OCI-LY3 (cell line): ENCODE measurements at regions not wholly inside any gene's neighbourhood (a gene's known extent, or its start where the extent isn't known, plus 50 kb on each side); places are given as distances from the start of the nearest gene placed in this dataset.

Experiments
- H2AFZ ChIP-seq: fragments of 200-600, 300-600 bp; shearing (Covaris generic); 2 replicates; pipeline ENCODE4 v1.6.0; 2014; ENCODE audit warnings: antibody characterized with exemption, low read depth, low read length
- H3K27ac ChIP-seq: fragments of 200-600, 300-600 bp; sonication (generic); 2 replicates; pipeline ENCODE4 v1.5.1; 2014; ENCODE audit warnings: mild to moderate bottlenecking, low read length, moderate library complexity, mixed read lengths
- H3K27me3 ChIP-seq: fragments of 200-600, 300-600 bp; sonication (generic); 2 replicates; pipeline ENCODE4 v1.6.1; 2014; ENCODE audit warnings: low read depth, low read length, mixed read lengths
- H3K36me3 ChIP-seq: fragments of 200-600, 300-600 bp; sonication (generic); replicated peaks from 2 replicates; pipeline ENCODE3; 2014; ENCODE audit warnings: low read depth, low read length, mixed read lengths
- H3K4me1 ChIP-seq: fragments of 300-600, 200-600 bp; sonication (generic); 2 replicates; pipeline ENCODE4 v1.6.1; 2014; ENCODE audit warnings: low read length, mixed read lengths
- H3K4me2 ChIP-seq: fragments of 200-600, 300-600 bp; sonication (generic); 2 replicates; pipeline ENCODE4 v1.6.1; 2014; ENCODE audit warnings: low read length, mixed read lengths
- H3K4me3 ChIP-seq: fragments of 300-600, 200-600 bp; sonication (generic); 2 replicates; pipeline ENCODE4 v1.5.1; 2014; ENCODE audit warnings: antibody characterized with exemption, mild to moderate bottlenecking, low read length, moderate library complexity
- H3K79me2 ChIP-seq: fragments of 300-600, 200-600 bp; shearing (Covaris generic); 2 replicates; pipeline ENCODE4 v1.6.1; 2014; ENCODE audit warnings: mild to moderate bottlenecking, low read length, mixed read lengths
- H3K9ac ChIP-seq: fragments of 300-600, 200-600 bp; shearing (Covaris generic); 2 replicates; pipeline ENCODE4 v1.6.0; 2014; ENCODE audit warnings: mild to moderate bottlenecking, low read length, moderate library complexity
- H3K9me3 ChIP-seq: fragments of 200-600, 300-600 bp; shearing (Covaris generic); 2 replicates; pipeline ENCODE4 v1.6.1; 2014; ENCODE audit warnings: low read length, mixed read lengths; ENCODE audit not compliant: insufficient read depth
- H4K20me1 ChIP-seq: fragments of 200-600, 300-600 bp; sonication (generic); 2 replicates; pipeline ENCODE4 v1.6.1; 2016; ENCODE audit warnings: low read length, mixed read lengths; ENCODE audit not compliant: insufficient read depth
- CTCF ChIP-seq: fragments of 200-600, 300-600 bp; sonication (generic); IDR thresholded peaks from 2 replicates; pipeline ENCODE4 v1.5.1; 2014; ENCODE audit warnings: antibody characterized with exemption, low read length, low read depth
- EZH2phosphoT487 ChIP-seq: fragments of 200-600 bp; shearing (Covaris generic); IDR thresholded peaks from 2 replicates; pipeline ENCODE4 v1.6.1; 2018; ENCODE audit warnings: antibody characterized with exemption, mixed run types, low read depth

GRCh38 chr18:22731398-22731797, 201.7 kb upstream of the RBBP8 start:
- Histone ChIP-seq H4K20me1 (no peaks in the 10 kb centered on the region), H3K36me3 (no peaks in the 10 kb centered on the region), H3K27me3 (no peaks in the 10 kb centered on the region), H3K4me1 (0 out of 2 replicates have a peak, but pooled peaks cover 1% of the 10 kb centered on the region), H3K9ac (no peak overlapping the region), H3K27ac (no peak overlapping the region), H3K79me2 (no peaks in the 10 kb centered on the region), H2AFZ (no peak overlapping the region), H3K9me3 (no peaks in the 10 kb centered on the region), H3K4me2 (no peak overlapping the region), H3K4me3 (no peak overlapping the region)
- TF ChIP-seq EZH2phosphoT487 (no peak), CTCF (no peak)

- no peak for TF ChIP-seq CTCF
- TF ChIP-seq EZH2phosphoT487 = no peak
- Histone ChIP-seq H3K79me2 (no peaks in the 10 kb centered on the region), H3K36me3 (no peaks in the 10 kb centered on the region), H3K9me3 (no peaks in the 10 kb centered on the region), H3K27me3 (no peaks in the 10 kb centered on the region), H2AFZ (no peak overlapping the region), H4K20me1 (no peaks in the 10 kb centered on the region), H3K9ac (no peak overlapping the region), H3K27ac (no peak overlapping the region), H3K4me1 (peaks cover under 1% of the 10 kb centered on the region; the same call in 1 of the 2 replicates), H3K4me2 (no peak overlapping the region), H3K4me3 (no peak overlapping the region)
Observed at GRCh38 chr18:22734105-22734661, 198.9 kb upstream of the RBBP8 start.

GRCh38 chr18:22734791-22735627, 198.1 kb upstream of the RBBP8 start:
- no peaks in the 10 kb centered on the region for H3K79me2 ChIP-seq
- H4K20me1 ChIP-seq = no peaks in the 10 kb centered on the region
- H3K9me3 ChIP-seq = no peaks in the 10 kb centered on the region
- TF ChIP-seq EZH2phosphoT487 (no peak), CTCF (no peak)
- no peak overlapping the region for H3K4me3 ChIP-seq
- H3K4me2 ChIP-seq = no peak overlapping the region
- H3K27ac ChIP-seq = no peak overlapping the region
- H2AFZ ChIP-seq = no peak overlapping the region
- no peaks in the 10 kb centered on the region for H3K36me3 ChIP-seq
- peaks cover 4% of the 10 kb centered on the region; the same call in 1 of the 2 replicates for H3K4me1 ChIP-seq
- no peaks in the 10 kb centered on the region for H3K27me3 ChIP-seq
- no peak overlapping the region for H3K9ac ChIP-seq

GRCh38 chr18:22737054-22737453, 196.1 kb upstream of the RBBP8 start:
- no peaks in the 10 kb centered on the region for H3K9me3 ChIP-seq
- no peaks in the 10 kb centered on the region for H3K79me2 ChIP-seq
- no peak overlapping the region for H2AFZ ChIP-seq
- no peak overlapping the region for H3K4me3 ChIP-seq
- TF ChIP-seq EZH2phosphoT487 (no peak), CTCF (no peak)
- peaks cover 9% of the 10 kb centered on the region; the same call in 1 of the 2 replicates for H3K4me1 ChIP-seq
- H3K9ac ChIP-seq = no peak overlapping the region
- no peaks in the 10 kb centered on the region for H4K20me1 ChIP-seq
- no peak overlapping the region for H3K4me2 ChIP-seq
- no peaks in the 10 kb centered on the region for H3K36me3 ChIP-seq
- no peaks in the 10 kb centered on the region for H3K27me3 ChIP-seq
- no peak overlapping the region for H3K27ac ChIP-seq
